Neural progenitor cell (in vitro differentiated cells): ENCODE measurements at regions not wholly inside any gene's neighbourhood (a gene's known extent, or its start where the extent isn't known, plus 50 kb on each side); places are given as distances from the start of the nearest gene placed in this dataset.

ENCODE experiments used
- DNase-seq: peaks from one replicate; pipeline ENCODE4 v3.0.0-alpha.2; 2016; ENCODE audit warnings: low spot score
- H2AFZ ChIP-seq: fragments of 200-600 bp; sonication (generic); replicated peaks from 2 replicates; pipeline ENCODE4 v1.6.1; 2016; ENCODE audit warnings: antibody characterized with exemption
- H3F3A ChIP-seq: fragments of 200-600 bp; sonication (generic); 2 replicates; pipeline ENCODE4 v1.6.1; 2016; ENCODE audit warnings: antibody characterized with exemption, low read depth
- H3K27ac ChIP-seq: fragments of 200-600 bp; sonication (generic); 2 replicates; pipeline ENCODE4 v1.5.1; 2016; ENCODE audit warnings: mild to moderate bottlenecking
- H3K27me3 ChIP-seq: fragments of 200-600 bp; sonication (generic); 2 replicates; pipeline ENCODE4 v1.6.1; 2016; ENCODE audit warnings: mild to moderate bottlenecking, moderate library complexity
- H3K36me3 ChIP-seq: fragments of 200-600 bp; sonication (generic); 2 replicates; pipeline ENCODE4 v1.5.1; 2016
- H3K4me1 ChIP-seq: fragments of 200-600 bp; sonication (generic); 2 replicates; pipeline ENCODE4 v1.6.1; 2016; ENCODE audit warnings: mixed run types
- H3K4me2 ChIP-seq: fragments of 200-600 bp; sonication (generic); 2 replicates; pipeline ENCODE4 v1.6.1; 2016
- H3K4me3 ChIP-seq: fragments of 200-600 bp; sonication (generic); 2 replicates; pipeline ENCODE4 v1.5.1; 2016
- H3K79me2 ChIP-seq: fragments of 200-600 bp; sonication (generic); 2 replicates; pipeline ENCODE4 v1.6.1; 2016; ENCODE audit warnings: low read depth
- H3K9ac ChIP-seq: fragments of 200-600 bp; sonication (generic); 2 replicates; pipeline ENCODE4 v1.6.1; 2016
- H3K9me3 ChIP-seq: fragments of 200-600 bp; sonication (generic); 2 replicates; pipeline ENCODE4 v1.5.1; 2016; ENCODE audit warnings: low read depth
- H4K20me1 ChIP-seq: fragments of 200-600 bp; sonication (generic); 2 replicates; pipeline ENCODE4 v1.6.1; 2016; ENCODE audit warnings: low read depth
- H3K27ac Mint-ChIP-seq: 3 replicates; pipeline ENCODE4 v1.8.0; 2021; ENCODE audit warnings: mixed read lengths
- H3K27me3 Mint-ChIP-seq: 2 replicates; pipeline ENCODE4 v1.8.0; 2022; ENCODE audit warnings: low read depth, mild to moderate bottlenecking, inconsistent platforms, moderate library complexity, mixed read lengths; ENCODE audit not compliant: insufficient read depth
- H3K36me3 Mint-ChIP-seq: 3 replicates; pipeline ENCODE4 v1.8.0; 2021; ENCODE audit warnings: mixed read lengths
- H3K4me1 Mint-ChIP-seq: 3 replicates; pipeline ENCODE4 v1.8.0; 2021; ENCODE audit warnings: mixed read lengths
- H3K4me3 Mint-ChIP-seq: 3 replicates; pipeline ENCODE4 v1.8.0; 2021; ENCODE audit warnings: mild to moderate bottlenecking, moderate library complexity, mixed read lengths
- H3K9me3 Mint-ChIP-seq: 3 replicates; pipeline ENCODE4 v1.8.0; 2020; ENCODE audit warnings: mixed read lengths
- CTCF ChIP-seq: fragments of 200-600 bp; sonication (generic); IDR thresholded peaks from 2 replicates; pipeline ENCODE4 v1.5.1; 2017; ENCODE audit warnings: antibody characterized with exemption, mild to moderate bottlenecking
- EZH2 ChIP-seq: fragments of 200-600 bp; sonication (generic); IDR thresholded peaks from 2 replicates; pipeline ENCODE4 v1.6.1; 2017; ENCODE audit warnings: antibody characterized with exemption, mild to moderate bottlenecking, moderate library complexity
- EZH2phosphoT487 ChIP-seq: fragments of 200-600 bp; sonication (generic); IDR thresholded peaks from 2 replicates; pipeline ENCODE4 v1.6.1; 2017; ENCODE audit warnings: antibody characterized with exemption

DNA sequence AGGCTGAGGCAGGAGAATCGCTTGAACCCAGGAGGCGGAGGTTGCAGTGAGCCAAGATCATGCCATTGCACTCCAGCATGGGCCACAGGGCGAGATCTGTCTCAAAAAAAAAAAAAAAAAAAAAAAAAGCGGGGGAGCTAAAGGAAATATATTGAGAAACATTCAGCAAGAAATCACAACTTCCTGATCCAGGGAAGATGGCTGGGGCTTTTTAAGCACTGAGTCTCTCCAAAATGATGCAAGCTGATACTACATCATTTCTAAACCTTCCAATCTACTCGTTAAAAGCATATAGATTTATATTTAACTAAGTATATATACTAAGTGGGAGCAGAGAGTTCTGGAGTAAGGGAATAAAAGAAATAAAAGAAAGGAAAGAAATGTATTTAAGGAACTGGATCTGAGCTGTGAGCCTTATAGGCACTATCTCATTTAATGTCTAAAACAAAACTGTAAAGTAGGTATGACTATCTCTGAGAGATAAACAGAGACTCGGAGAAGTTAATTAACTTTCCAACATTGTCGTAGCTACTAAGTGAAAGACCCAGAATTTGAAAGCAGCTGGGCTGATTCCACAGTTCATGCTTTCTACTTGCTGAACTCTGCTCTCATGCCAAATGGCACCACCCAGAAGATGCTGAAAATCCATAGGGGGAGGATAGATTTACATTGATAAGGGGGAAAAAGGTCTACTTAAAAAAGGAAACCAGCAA, 215.0 kb upstream of the MARCKS start:
- no peak overlapping the region for H2AFZ ChIP-seq
- no peaks in the 10 kb centered on the region for H3F3A ChIP-seq
- Mint-ChIP-seq H3K4me1 (peaks cover 19% of the 10 kb centered on the region), H3K27ac (no peak overlapping the region), H3K27me3 (peaks cover 3% of the 10 kb centered on the region), H3K4me3 (no peak overlapping the region), H3K36me3 (no peaks in the 10 kb centered on the region), H3K9me3 (no peaks in the 10 kb centered on the region)
- no peak overlapping the region for H3K4me3 ChIP-seq
- H4K20me1 ChIP-seq, result no peaks in the 10 kb centered on the region
- no peak for DNase-seq
- H3K27ac ChIP-seq, result no peak overlapping the region
- no peaks in the 10 kb centered on the region for H3K4me1 ChIP-seq
- TF ChIP-seq EZH2phosphoT487, result no peak
- no peak for TF ChIP-seq CTCF
- no peak for TF ChIP-seq EZH2
- H3K36me3 ChIP-seq, result no peaks in the 10 kb centered on the region
- H3K27me3 ChIP-seq, result no peaks in the 10 kb centered on the region
- H3K9me3 ChIP-seq, result no peaks in the 10 kb centered on the region
- no peak overlapping the region for H3K9ac ChIP-seq
- H3K79me2 ChIP-seq, result no peaks in the 10 kb centered on the region
- no peak overlapping the region for H3K4me2 ChIP-seq

- Histone ChIP-seq H3K4me3 (no peak overlapping the region), H3K4me2 (no peak overlapping the region), H3K27ac (no peak overlapping the region)
Measured at GRCh38 chr6:113642714-113643406, 214.3 kb upstream of the MARCKS start.

GRCh38 chr6:113643407-113643770, 213.8 kb upstream of the MARCKS start:
- no peaks in the 10 kb centered on the region for H3K9me3 ChIP-seq
- H3K27me3 ChIP-seq, result no peaks in the 10 kb centered on the region
- H3K27ac Mint-ChIP-seq, result no peak overlapping the region
- no peak overlapping the region for H3K4me2 ChIP-seq
- no peaks in the 10 kb centered on the region for H3K4me1 ChIP-seq
- no peak overlapping the region for H3K4me3 Mint-ChIP-seq
- H3F3A ChIP-seq, result no peaks in the 10 kb centered on the region
- H3K27ac ChIP-seq, result no peak overlapping the region
- no peaks in the 10 kb centered on the region for H4K20me1 ChIP-seq
- H3K79me2 ChIP-seq, result no peaks in the 10 kb centered on the region
- no peak for DNase-seq
- H3K9me3 Mint-ChIP-seq, result peaks cover 2% of the 10 kb centered on the region
- peaks cover 25% of the 10 kb centered on the region for H3K4me1 Mint-ChIP-seq
- no peak overlapping the region for H3K9ac ChIP-seq
- H3K36me3 Mint-ChIP-seq, result no peaks in the 10 kb centered on the region
- TF ChIP-seq EZH2 (no peak), CTCF (no peak), EZH2phosphoT487 (no peak)
- H2AFZ ChIP-seq, result no peak overlapping the region
- H3K27me3 Mint-ChIP-seq, result peaks cover 3% of the 10 kb centered on the region
- no peaks in the 10 kb centered on the region for H3K36me3 ChIP-seq
- H3K4me3 ChIP-seq, result no peak overlapping the region

More at GRCh38 chr6:113642714-113643406, 214.3 kb upstream of the MARCKS start:
- Mint-ChIP-seq H3K4me3 (no peak overlapping the region), H3K4me1 (peaks cover 22% of the 10 kb centered on the region), H3K27me3 (peaks cover 3% of the 10 kb centered on the region), H3K27ac (no peak overlapping the region), H3K36me3 (no peaks in the 10 kb centered on the region), H3K9me3 (peaks cover 2% of the 10 kb centered on the region)
- H3K79me2 ChIP-seq, result no peaks in the 10 kb centered on the region
- no peaks in the 10 kb centered on the region for H4K20me1 ChIP-seq
- no peaks in the 10 kb centered on the region for H3K4me1 ChIP-seq
- H3K36me3 ChIP-seq, result no peaks in the 10 kb centered on the region
- no peak overlapping the region for H2AFZ ChIP-seq
- no peaks in the 10 kb centered on the region for H3K9me3 ChIP-seq
- H3F3A ChIP-seq, result no peaks in the 10 kb centered on the region
- DNase-seq, result no peak
- no peak overlapping the region for H3K9ac ChIP-seq
- TF ChIP-seq EZH2phosphoT487, result no peak
- H3K27me3 ChIP-seq, result no peaks in the 10 kb centered on the region
